ENCODE measurements at regions not wholly inside any gene's neighbourhood (a gene's known extent, or its start where the extent isn't known, plus 50 kb on each side); places are given as distances from the start of the nearest gene placed in this dataset.

DNA sequence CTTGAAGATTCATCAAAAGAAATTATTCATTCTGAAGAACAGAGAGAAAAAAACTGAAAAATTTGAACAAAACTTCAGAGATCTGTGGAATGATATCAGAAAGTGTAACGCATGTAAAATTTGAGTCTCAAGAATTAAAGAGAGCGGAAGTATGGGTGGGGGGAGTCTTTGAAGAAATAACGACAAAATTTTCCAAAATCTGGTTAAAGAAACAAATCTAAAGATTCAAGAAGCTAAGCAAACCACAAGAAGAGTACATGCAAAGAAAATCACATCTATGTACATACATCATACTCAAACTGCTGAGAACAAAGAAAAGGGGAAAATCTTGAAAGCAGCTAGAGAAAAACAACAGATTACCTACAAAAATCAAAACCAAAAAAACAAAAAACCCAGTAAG is 149.4 kb upstream of the TBCA start:
- no peak overlapping the region for H3K4me3 ChIP-seq (ENCODE audit: low read depth, low read length)
- DNase-seq (ENCODE audit: low read depth) = no peak
- TF ChIP-seq, protein P1, sequence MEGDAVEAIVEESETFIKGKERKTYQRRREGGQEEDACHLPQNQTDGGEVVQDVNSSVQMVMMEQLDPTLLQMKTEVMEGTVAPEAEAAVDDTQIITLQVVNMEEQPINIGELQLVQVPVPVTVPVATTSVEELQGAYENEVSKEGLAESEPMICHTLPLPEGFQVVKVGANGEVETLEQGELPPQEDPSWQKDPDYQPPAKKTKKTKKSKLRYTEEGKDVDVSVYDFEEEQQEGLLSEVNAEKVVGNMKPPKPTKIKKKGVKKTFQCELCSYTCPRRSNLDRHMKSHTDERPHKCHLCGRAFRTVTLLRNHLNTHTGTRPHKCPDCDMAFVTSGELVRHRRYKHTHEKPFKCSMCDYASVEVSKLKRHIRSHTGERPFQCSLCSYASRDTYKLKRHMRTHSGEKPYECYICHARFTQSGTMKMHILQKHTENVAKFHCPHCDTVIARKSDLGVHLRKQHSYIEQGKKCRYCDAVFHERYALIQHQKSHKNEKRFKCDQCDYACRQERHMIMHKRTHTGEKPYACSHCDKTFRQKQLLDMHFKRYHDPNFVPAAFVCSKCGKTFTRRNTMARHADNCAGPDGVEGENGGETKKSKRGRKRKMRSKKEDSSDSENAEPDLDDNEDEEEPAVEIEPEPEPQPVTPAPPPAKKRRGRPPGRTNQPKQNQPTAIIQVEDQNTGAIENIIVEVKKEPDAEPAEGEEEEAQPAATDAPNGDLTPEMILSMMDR (IDR thresholded peaks at IDR 0.05; ENCODE audit: low read depth, low read length, missing control alignments) = no peak

DNA sequence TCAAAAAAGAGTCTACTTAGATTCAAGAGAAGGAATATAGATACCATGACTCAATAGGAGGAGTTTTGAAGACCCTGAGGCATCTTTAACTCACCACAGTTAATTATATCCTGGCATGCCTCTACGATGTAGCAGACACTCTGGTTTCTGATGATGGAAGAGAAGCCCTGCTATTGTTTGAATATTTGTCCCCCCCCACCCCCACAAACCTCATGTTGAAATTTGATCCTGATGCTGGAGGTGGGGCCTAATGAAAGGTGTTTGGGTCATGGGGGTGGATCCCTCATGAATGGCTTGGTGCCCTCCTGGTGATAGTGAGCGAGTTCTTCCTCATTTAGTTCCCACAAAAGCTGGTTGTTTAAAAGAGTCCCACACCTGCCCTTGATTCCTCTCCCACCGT is 147.9 kb upstream of the TBCA start:
- DNase-seq (ENCODE audit: low read depth) = no peak
- H3K4me3 ChIP-seq (ENCODE audit: low read depth, low read length) = no peak overlapping the region
- TF ChIP-seq, protein P1 (IDR thresholded peaks at IDR 0.05; ENCODE audit: low read depth, low read length, missing control alignments) = no peak

DNA sequence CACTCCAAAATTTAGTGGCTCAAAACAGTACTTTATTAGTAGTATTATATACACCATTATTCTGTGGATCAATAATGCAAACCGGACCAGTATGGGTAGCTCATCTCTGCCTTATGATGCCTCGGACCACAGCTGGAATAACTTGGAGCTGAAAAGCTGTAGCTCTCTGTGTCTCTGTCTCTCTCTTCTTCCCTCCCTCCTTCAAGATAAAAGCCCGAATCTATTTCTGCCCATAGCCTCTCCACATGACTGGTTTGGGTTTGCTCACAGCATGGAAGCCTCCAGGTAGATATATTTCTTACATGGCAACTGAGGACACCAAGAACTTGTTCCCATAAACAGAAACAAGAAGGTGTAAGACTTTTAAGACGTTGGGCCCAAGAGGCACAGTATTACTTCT is 147.5 kb upstream of the TBCA start:
- DNase-seq (ENCODE audit: low read depth) = no peak
- H3K4me3 ChIP-seq (ENCODE audit: low read depth, low read length) = no peak overlapping the region
- TF ChIP-seq, protein P1 (IDR thresholded peaks at IDR 0.05; ENCODE audit: low read depth, low read length, missing control alignments) = no peak

DNA sequence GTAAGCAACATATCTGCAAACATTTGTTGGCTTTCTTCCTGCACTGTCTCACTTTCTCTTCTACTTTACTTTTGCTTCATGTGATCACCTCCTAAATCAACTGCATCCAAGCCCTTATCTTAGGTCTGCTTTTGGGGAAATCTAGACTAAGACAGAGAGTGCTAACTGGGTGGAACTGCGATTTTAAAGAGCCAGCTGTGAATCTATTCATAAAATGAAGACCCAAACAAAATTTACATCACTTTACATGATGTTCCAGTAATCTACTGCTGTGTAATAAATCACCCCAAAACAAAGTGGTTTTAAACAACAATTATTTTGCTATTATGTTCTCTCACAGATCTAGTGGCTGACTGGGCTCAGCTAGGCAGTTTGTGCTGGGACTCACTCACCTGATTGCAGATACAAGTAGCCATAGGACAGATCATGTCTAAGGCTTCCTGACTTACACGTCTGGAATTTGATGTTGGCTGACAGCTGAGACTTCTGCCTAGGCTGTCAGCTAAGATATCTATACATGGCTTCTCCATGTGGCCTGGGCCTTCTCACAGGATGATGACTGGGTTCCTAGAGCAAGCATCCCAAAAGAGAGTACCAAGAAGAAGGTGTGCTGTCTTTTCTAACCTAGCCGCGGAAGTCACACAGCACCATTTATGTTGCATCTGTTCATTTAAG is 145.1 kb upstream of the TBCA start:
- TF ChIP-seq, protein P1 (IDR thresholded peaks at IDR 0.05; ENCODE audit: low read depth, low read length, missing control alignments) = no peak
- H3K4me3 ChIP-seq (ENCODE audit: low read depth, low read length) = no peak overlapping the region
- DNase-seq (ENCODE audit: low read depth) = no peak

DNA sequence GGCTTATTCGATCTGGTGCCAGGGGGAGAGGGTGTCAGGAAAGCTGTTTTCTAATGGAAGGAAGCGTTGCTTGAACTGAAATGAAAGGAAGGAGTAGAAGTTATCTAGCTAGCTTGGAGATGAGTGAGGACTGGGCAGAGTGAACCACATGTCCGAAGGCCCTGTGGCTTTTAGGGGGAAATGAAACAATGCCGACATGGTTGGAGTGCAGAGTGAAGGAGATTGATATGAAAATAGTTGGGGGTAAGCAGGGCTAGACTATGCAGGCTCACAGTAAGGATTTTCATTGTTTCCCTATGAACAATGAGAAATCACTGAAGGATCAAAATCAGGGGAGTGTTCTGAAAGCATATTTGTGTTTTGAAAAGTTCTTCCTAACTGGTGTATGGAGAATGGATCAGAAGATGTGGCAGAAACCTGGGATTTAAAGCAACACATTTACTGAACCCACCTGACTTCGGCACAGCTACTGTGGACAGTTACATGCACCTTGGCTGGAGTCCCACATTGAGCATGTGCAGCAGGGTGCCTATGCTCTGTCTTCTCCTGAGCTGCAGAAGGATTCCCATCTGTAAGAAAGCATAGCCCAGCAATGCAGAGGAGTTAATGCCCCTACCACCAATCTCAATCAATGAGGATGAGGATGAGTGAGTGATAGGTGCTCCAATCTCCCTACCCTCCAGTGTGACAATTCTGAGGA is 144.4 kb upstream of the TBCA start:
- TF ChIP-seq, protein P1 (IDR thresholded peaks at IDR 0.05; ENCODE audit: low read depth, low read length, missing control alignments) = no peak
- DNase-seq (ENCODE audit: low read depth) = no peak
- H3K4me3 ChIP-seq (ENCODE audit: low read depth, low read length) = no peak overlapping the region

DNA sequence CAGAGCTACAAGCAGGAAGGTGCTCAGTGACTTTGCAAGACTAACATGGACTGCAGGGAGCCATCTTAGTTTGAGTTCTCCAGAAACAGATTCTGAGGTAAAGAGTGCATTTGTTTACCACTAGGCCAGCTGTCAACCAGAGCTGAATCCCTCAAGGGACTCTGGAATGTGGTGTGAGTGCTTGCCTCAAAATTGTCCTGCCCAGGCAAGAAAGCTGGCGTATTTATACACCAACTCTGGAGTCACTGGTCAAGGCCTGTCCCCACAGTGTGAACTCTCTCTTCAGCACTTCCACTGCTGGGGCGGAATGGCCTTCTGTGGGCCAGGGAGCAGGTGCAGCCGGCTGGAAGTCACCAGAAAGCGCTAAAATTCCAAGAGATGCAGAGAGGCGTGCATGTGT is 139.2 kb upstream of the TBCA start:
- DNase-seq (ENCODE audit: low read depth) = no peak
- TF ChIP-seq, protein P1 (IDR thresholded peaks at IDR 0.05; ENCODE audit: low read depth, low read length, missing control alignments) = no peak
- no peak overlapping the region for H3K4me3 ChIP-seq (ENCODE audit: low read depth, low read length)

DNA sequence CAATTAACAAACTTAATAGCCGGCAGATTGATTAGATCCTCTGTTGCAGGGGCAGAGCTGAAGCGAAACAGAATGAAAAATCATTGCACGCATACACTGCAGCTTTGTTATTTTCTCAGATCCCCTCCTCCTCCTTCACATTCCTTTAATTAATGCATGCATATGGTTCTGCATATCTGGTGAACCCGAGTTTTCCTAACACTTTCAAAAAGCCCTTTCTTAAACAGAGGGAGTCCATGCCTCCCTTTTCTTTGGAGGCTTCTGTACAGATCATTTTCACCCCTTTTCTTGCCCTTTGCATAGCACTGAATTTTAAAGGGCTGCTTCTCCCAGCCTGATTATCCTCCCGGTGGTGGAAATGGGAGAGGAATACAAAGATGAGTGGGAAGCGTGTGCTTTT is 136.6 kb upstream of the TBCA start:
- no peak overlapping the region for H3K4me3 ChIP-seq (ENCODE audit: low read depth, low read length)

More for the DNA sequence above, 136.6 kb upstream of the TBCA start:
- no peak for DNase-seq (ENCODE audit: low read depth)
- TF ChIP-seq, protein P1 (IDR thresholded peaks at IDR 0.05; ENCODE audit: low read depth, low read length, missing control alignments) = no peak
